ENCODE measurements at regions not wholly inside any gene's neighbourhood (a gene's known extent, or its start where the extent isn't known, plus 50 kb on each side); places are given as distances from the start of the nearest gene placed in this dataset.

DNA sequence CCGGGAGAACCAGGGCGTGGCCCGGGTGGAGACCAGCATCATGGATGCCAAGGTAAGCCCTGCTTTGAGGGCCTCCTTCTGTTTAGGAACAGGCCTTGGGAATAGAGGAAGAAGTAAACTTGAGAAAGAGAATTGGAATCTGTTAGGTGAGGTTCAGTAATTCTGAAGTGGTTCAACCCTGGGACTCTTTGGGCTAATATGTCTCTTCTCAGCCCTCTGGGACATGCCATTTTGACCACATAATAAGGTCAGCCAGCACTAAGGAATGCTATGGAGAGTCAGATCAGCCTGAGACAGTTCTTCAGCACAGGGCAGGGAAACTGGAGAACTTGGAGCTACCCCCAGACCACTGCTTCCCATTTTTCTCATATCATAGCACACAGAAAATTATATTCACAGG lies 63.3 kb upstream of the PRPS1 start:
- no peak for DNase-seq
- Histone ChIP-seq H3K36me3 (ENCODE audit: control insufficient read depth in 2 of 3, insufficient read depth in 3 of 3, low read length in 3 of 3) (no peaks in the 10 kb centered on the region), H3K27ac (ENCODE audit: low read depth, low read length) (no peak overlapping the region), H3K9me3 (ENCODE audit: control insufficient read depth in 2 of 3, low read length in 3 of 3) (no peaks in the 10 kb centered on the region), H3K27me3 (ENCODE audit: control insufficient read depth in 2 of 2, insufficient read depth in 2 of 2, low read length in 2 of 2) (no peaks in the 10 kb centered on the region), H3K4me1 (ENCODE audit: control insufficient read depth in 2 of 2, insufficient read depth in 2 of 2, low read length in 2 of 2) (no peaks in the 10 kb centered on the region), H3K4me3 (ENCODE audit: low read length) (no peak overlapping the region)
- ChIA-PET POLR2A (no interaction called here), CTCF (no interaction called here)
- Mint-ChIP-seq H3K27me3 (peaks cover 0 to 11% (median 2%) of the 10 kb centered on the region in 5 donors), H3K9me3 (no peaks in the 10 kb centered on the region), H3K36me3 (peaks cover 0 to 4% (median 0%) of the 10 kb centered on the region in 5 donors), H3K4me1 (peaks cover 0 to 6% (median 0%) of the 10 kb centered on the region in 7 donors), H3K27ac (no peak overlapping the region), H3K4me3 (no peak overlapping the region)
- ATAC-seq, result no peak
- intact Hi-C loops (cut with micrococcal nuclease), result no loop called here

DNA sequence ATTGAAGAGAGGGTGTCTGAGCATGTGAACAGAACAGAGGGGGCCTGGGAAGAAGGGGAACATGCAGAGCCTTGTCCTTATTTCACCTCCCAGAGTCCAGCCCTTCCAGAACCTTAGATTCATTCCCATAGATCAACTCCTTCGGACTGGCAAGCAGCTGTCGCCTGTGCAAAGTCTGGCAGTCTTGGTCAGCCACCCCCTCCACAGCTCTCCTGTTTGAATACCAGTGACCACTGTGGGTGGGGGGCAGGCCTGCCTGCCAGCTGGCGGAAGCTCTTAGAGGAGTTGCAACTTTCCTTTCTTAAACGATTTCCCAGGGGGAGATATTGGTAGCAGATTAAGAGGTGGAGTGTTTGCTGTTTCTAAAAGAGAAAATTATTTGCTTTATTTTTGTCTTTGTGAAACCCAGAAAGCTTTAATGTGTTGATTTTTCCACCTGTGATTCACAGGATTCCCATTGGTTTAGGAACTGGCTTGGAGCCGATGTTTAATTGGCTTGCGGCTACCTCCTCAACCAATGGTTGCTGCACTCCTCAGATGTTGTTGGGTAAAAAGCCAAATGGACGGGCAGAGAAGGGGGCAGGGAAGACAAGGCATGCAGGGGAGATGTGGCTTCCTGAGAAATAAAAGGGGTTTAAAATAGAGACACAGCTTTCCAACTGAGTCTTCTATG lies 62.2 kb upstream of the PRPS1 start:
- H3K27ac Mint-ChIP-seq, result no peak overlapping the region
- no peaks in the 10 kb centered on the region for H3K9me3 ChIP-seq (ENCODE audit: control insufficient read depth in 2 of 3, low read length in 3 of 3)

DNA sequence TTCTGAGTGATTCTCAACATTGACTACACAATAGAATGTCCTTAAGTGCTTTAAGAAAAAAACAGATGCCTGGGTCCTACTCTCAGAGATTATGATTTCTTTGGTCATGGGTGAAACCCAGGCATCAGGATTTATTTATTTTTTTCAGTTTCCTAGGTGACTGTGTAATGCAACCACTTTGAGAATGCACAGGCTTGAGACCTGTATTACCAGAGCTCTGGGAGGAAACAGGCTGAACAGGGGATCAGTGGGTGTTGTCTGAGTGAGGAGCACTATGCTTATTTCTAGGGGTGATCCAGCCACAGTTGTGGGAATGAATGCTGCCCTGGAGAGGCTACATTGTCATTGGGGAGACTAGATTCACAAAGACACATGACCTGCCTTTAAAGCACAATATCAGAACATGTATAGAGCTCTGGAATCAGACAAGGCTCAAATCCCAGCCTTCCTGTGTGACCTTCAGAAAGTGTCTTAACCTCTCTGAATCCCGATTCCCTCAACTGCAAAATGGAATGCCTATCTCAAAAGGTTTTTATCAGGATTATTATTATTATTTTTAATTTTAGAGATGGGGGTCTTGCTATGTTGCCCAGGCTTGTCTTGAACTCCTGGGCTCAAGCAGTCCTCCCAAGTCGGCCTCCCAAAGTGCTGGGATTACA lies 61.6 kb upstream of the PRPS1 start:
- Mint-ChIP-seq H3K4me1 (peaks cover 0 to 6% (median 0%) of the 10 kb centered on the region in 7 donors), H3K36me3 (peaks cover 0 to 4% (median 0%) of the 10 kb centered on the region in 5 donors), H3K9me3 (no peaks in the 10 kb centered on the region), H3K27ac (no peak overlapping the region), H3K27me3 (peaks cover 0 to 10% (median 2%) of the 10 kb centered on the region in 5 donors), H3K4me3 (no peak overlapping the region)
- Histone ChIP-seq H3K9me3 (ENCODE audit: control insufficient read depth in 2 of 3, low read length in 3 of 3) (no peaks in the 10 kb centered on the region), H3K27me3 (ENCODE audit: control insufficient read depth in 2 of 2, insufficient read depth in 2 of 2, low read length in 2 of 2) (no peaks in the 10 kb centered on the region), H3K4me1 (ENCODE audit: control insufficient read depth in 2 of 2, insufficient read depth in 2 of 2, low read length in 2 of 2) (no peaks in the 10 kb centered on the region), H3K36me3 (ENCODE audit: control insufficient read depth in 2 of 3, insufficient read depth in 3 of 3, low read length in 3 of 3) (no peaks in the 10 kb centered on the region), H3K27ac (ENCODE audit: low read depth, low read length) (no peak overlapping the region), H3K4me3 (ENCODE audit: low read length) (no peak overlapping the region)
- ATAC-seq, result no peak
- ChIA-PET POLR2A (no interaction called here), CTCF (no interaction called here)
- intact Hi-C loops (cut with micrococcal nuclease), result no loop called here
- DNase-seq, result no peak

More for the DNA sequence above, 62.2 kb upstream of the PRPS1 start:
- no peaks in the 10 kb centered on the region for H3K36me3 ChIP-seq (ENCODE audit: control insufficient read depth in 2 of 3, insufficient read depth in 3 of 3, low read length in 3 of 3)
- ChIA-PET POLR2A (no interaction called here), CTCF (no interaction called here)
- H3K4me1 ChIP-seq (ENCODE audit: control insufficient read depth in 2 of 2, insufficient read depth in 2 of 2, low read length in 2 of 2), result no peaks in the 10 kb centered on the region
- H3K27ac ChIP-seq (ENCODE audit: low read depth, low read length), result no peak overlapping the region
- ATAC-seq (no peak), DNase-seq (no peak)
- Mint-ChIP-seq H3K27me3 (peaks cover 0 to 11% (median 2%) of the 10 kb centered on the region in 5 donors), H3K4me1 (peaks cover 0 to 6% (median 0%) of the 10 kb centered on the region in 7 donors), H3K9me3 (no peaks in the 10 kb centered on the region), H3K4me3 (no peak overlapping the region), H3K36me3 (peaks cover 0 to 4% (median 0%) of the 10 kb centered on the region in 5 donors)
- no peaks in the 10 kb centered on the region for H3K27me3 ChIP-seq (ENCODE audit: control insufficient read depth in 2 of 2, insufficient read depth in 2 of 2, low read length in 2 of 2)
- no peak overlapping the region for H3K4me3 ChIP-seq (ENCODE audit: low read length)
- intact Hi-C loops (cut with micrococcal nuclease), result no loop called here

DNA sequence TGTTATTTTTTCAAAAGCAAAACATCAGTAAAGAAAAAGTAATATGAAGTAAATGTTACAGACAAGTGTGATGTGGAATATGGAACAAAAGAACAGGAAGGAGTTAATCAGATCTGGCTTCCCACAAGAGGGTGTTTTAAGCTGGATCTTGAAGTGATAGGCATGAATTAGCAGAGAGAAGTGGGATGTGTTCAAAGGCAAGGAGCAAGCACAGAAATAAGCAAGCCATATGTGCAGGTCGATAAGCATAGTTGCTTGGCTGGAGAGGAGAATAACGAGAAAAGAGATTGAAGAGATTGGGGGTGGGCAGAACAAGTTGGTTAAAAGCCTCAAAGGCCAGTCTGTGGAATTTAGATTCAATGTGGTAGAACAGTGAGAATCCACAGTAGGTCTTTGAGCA lies 60.9 kb upstream of the PRPS1 start:
- Histone ChIP-seq H3K27me3 (ENCODE audit: control insufficient read depth in 2 of 2, insufficient read depth in 2 of 2, low read length in 2 of 2) (no peaks in the 10 kb centered on the region), H3K4me1 (ENCODE audit: control insufficient read depth in 2 of 2, insufficient read depth in 2 of 2, low read length in 2 of 2) (no peaks in the 10 kb centered on the region), H3K9me3 (ENCODE audit: control insufficient read depth in 2 of 3, low read length in 3 of 3) (no peaks in the 10 kb centered on the region), H3K36me3 (ENCODE audit: control insufficient read depth in 2 of 3, insufficient read depth in 3 of 3, low read length in 3 of 3) (no peaks in the 10 kb centered on the region), H3K4me3 (ENCODE audit: low read length) (no peak overlapping the region), H3K27ac (ENCODE audit: low read depth, low read length) (no peak overlapping the region)
- Mint-ChIP-seq H3K4me1 (peaks cover 0 to 6% (median 0%) of the 10 kb centered on the region in 7 donors), H3K4me3 (no peak overlapping the region), H3K27me3 (peaks cover 0 to 4% (median 0%) of the 10 kb centered on the region in 5 donors), H3K27ac (no peak overlapping the region), H3K9me3 (peaks cover 0 to 4% (median 0%) of the 10 kb centered on the region in 11 donors), H3K36me3 (peaks cover 0 to 4% (median 0%) of the 10 kb centered on the region in 5 donors)
- intact Hi-C loops (cut with micrococcal nuclease), result no loop called here
- ATAC-seq (no peak), DNase-seq (no peak)
- ChIA-PET POLR2A (no interaction called here), CTCF (no interaction called here)

DNA sequence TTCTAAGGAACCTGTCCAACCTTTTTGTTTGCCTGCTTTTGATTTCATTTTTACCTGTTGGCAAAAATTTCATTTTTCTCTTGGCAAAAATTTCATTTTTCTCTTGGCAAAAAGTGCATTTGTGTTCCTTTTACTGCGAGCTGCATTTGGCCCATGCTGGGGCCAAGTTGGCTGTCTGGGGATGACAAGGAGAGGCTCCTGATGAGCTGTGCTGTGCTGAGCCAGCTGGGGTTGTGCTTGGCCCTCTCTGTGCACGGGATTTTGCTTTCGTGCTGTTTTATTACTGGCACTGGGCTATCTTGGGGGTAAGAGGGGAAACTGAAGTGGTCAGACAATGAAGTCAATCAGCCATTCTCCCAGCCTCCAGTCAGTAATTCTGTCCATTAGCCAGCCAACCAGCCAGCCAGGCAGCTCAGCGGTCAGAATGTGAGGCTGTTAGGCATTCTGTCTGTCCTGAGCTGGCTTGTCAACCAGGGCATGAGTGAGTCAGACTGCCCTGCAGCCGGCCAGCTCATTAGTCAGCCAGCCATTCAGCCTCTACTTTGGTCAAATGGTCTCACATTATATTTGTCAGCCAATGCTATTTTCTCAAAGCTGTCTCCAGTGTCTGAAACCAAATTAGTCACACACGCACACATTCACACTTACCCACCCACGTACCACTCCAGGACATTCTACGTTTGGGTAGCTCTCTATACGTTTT lies 56.9 kb upstream of the PRPS1 start:
- ATAC-seq (no peak), DNase-seq (no peak)
- H3K27ac ChIP-seq (ENCODE audit: low read depth, low read length), result no peak overlapping the region
- Mint-ChIP-seq H3K36me3 (no peaks in the 10 kb centered on the region), H3K27ac (no peak overlapping the region), H3K27me3 (peaks cover 0 to 2% (median 0%) of the 10 kb centered on the region in 5 donors), H3K4me3 (no peak overlapping the region), H3K9me3 (peaks cover 0 to 4% (median 0%) of the 10 kb centered on the region in 11 donors), H3K4me1 (peaks cover 0 to 6% (median 0%) of the 10 kb centered on the region in 7 donors)
- ChIA-PET POLR2A (interaction anchor here (0.8 kb wide), 1 partner anchor 291 kb away, joined by 3 read pairs; no protein-coding TSS in a partner anchor), CTCF (no interaction called here)
- H3K27me3 ChIP-seq (ENCODE audit: control insufficient read depth in 2 of 2, insufficient read depth in 2 of 2, low read length in 2 of 2), result no peaks in the 10 kb centered on the region
- intact Hi-C loops (cut with micrococcal nuclease), result no loop called here
- no peaks in the 10 kb centered on the region for H3K36me3 ChIP-seq (ENCODE audit: control insufficient read depth in 2 of 3, insufficient read depth in 3 of 3, low read length in 3 of 3)
- no peaks in the 10 kb centered on the region for H3K9me3 ChIP-seq (ENCODE audit: control insufficient read depth in 2 of 3, low read length in 3 of 3)
- no peak overlapping the region for H3K4me3 ChIP-seq (ENCODE audit: low read length)
- H3K4me1 ChIP-seq (ENCODE audit: control insufficient read depth in 2 of 2, insufficient read depth in 2 of 2, low read length in 2 of 2), result no peaks in the 10 kb centered on the region

DNA sequence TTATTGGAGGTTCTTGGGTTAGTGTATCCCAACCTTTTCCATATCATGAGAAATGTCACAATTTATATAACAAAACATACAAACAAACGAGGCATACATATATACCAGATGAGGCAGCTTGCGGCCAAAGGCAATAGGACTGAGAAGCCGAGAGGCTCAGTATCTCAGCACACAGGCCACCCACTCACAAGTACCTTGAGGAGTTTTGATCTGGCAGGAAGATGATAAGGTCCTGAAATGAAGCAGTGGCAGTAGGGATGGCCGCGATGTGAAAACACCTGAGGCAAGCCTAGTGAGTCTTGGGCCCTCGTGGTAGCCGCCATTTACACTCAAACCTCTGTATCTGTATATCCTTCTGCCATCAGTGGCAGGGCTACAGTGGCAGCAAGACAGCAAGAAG lies 55.3 kb upstream of the PRPS1 start:
- POLR2A ChIA-PET, result no interaction called here
- H3K9me3 Mint-ChIP-seq, result peaks cover 0 to 4% (median 0%) of the 10 kb centered on the region in 11 donors
- intact Hi-C loops (cut with micrococcal nuclease), result no loop called here
- CTCF ChIA-PET, result no interaction called here
- peaks cover 0 to 2% (median 0%) of the 10 kb centered on the region in 7 donors for H3K4me1 Mint-ChIP-seq
- H3K36me3 Mint-ChIP-seq, result no peaks in the 10 kb centered on the region
- Histone ChIP-seq H3K27me3 (ENCODE audit: control insufficient read depth in 2 of 2, insufficient read depth in 2 of 2, low read length in 2 of 2) (no peaks in the 10 kb centered on the region), H3K4me3 (ENCODE audit: low read length) (no peak overlapping the region), H3K4me1 (ENCODE audit: control insufficient read depth in 2 of 2, insufficient read depth in 2 of 2, low read length in 2 of 2) (no peaks in the 10 kb centered on the region), H3K36me3 (ENCODE audit: control insufficient read depth in 2 of 3, insufficient read depth in 3 of 3, low read length in 3 of 3) (no peaks in the 10 kb centered on the region), H3K27ac (ENCODE audit: low read depth, low read length) (no peak overlapping the region), H3K9me3 (ENCODE audit: control insufficient read depth in 2 of 3, low read length in 3 of 3) (no peaks in the 10 kb centered on the region)
- H3K27ac Mint-ChIP-seq, result no peak overlapping the region
- no peaks in the 10 kb centered on the region for H3K27me3 Mint-ChIP-seq
- ATAC-seq (no peak), DNase-seq (no peak)
- H3K4me3 Mint-ChIP-seq, result no peak overlapping the region
